ENCODE measurements at regions not wholly inside any gene's neighbourhood (a gene's known extent, or its start where the extent isn't known, plus 50 kb on each side); places are given as distances from the start of the nearest gene placed in this dataset.

DNA sequence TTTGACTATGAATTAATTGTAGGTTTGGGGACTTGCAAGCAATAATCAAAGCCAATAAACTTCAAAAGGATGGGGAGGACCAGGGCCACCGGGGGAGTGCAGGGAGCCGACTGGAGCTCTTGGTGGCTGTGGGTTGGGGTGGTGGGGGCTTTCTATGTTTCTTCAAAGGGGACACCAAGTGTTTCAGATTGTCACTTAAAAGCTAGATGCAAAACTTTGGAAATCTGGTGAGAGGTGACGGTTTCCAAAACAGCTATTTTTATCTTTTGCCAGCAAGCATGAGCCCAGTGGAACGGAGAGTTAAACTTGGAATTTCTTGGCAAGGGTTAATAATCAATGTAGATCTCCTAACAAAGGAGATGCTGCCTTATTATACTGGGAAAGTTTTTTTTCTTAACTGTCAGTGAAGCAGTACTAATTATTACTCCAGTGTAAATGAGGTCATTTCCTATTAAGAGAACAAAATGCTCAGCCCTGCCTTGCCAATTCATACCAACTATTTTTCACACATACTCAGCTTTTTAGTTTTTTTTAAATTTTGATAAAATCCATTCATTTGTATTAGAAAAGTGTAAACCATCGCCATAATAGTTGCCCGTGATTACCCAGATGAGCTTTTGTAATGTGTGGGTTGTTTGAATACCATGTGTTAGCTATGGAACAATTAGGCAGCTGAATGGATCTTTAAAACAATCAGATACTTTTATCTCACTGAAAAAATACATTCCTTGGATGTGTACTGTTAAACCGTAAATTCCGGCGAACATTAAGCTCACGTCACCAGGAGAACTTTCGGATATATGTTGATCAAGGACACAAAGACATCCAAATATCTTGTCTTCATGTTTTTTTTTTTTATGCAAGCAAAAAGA, 95.9 kb upstream of the ZNF536 start:
- in situ Hi-C loops (cut with MboI; ENCODE audit: low sequenced_read_pairs, unreplicated experiment), result no loop called here
- TF ChIP-seq, protein P1, sequence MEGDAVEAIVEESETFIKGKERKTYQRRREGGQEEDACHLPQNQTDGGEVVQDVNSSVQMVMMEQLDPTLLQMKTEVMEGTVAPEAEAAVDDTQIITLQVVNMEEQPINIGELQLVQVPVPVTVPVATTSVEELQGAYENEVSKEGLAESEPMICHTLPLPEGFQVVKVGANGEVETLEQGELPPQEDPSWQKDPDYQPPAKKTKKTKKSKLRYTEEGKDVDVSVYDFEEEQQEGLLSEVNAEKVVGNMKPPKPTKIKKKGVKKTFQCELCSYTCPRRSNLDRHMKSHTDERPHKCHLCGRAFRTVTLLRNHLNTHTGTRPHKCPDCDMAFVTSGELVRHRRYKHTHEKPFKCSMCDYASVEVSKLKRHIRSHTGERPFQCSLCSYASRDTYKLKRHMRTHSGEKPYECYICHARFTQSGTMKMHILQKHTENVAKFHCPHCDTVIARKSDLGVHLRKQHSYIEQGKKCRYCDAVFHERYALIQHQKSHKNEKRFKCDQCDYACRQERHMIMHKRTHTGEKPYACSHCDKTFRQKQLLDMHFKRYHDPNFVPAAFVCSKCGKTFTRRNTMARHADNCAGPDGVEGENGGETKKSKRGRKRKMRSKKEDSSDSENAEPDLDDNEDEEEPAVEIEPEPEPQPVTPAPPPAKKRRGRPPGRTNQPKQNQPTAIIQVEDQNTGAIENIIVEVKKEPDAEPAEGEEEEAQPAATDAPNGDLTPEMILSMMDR (IDR thresholded peaks at IDR 0.05; ENCODE audit: borderline replicate concordance, control extremely low read depth, extremely low read depth, insufficient read depth, missing control alignments), result no peak
- no peak for DNase-seq (ENCODE audit: low spot score)

DNA sequence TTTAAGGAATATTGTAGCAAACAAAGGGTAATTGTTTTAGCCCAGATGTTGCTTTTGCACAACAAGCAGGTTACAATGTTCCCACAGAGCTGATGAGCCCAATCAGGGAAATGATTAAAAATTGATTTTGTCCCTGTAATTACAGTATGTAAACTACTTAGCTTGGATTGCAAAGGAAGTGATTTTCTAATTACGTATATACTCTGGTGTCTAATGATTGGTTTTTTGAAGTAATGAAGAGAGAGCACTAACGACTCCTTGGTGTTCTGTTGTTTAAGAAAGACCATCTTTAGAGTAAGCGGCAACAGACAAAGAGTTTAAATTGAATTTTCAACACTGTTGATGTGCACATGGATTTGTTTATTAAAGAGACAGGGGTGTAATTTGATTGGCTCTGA, 95.3 kb upstream of the ZNF536 start:
- in situ Hi-C loops (cut with MboI; ENCODE audit: low sequenced_read_pairs, unreplicated experiment), result no loop called here
- TF ChIP-seq, protein P1 (IDR thresholded peaks at IDR 0.05; ENCODE audit: borderline replicate concordance, control extremely low read depth, extremely low read depth, insufficient read depth, missing control alignments), result no peak

DNA sequence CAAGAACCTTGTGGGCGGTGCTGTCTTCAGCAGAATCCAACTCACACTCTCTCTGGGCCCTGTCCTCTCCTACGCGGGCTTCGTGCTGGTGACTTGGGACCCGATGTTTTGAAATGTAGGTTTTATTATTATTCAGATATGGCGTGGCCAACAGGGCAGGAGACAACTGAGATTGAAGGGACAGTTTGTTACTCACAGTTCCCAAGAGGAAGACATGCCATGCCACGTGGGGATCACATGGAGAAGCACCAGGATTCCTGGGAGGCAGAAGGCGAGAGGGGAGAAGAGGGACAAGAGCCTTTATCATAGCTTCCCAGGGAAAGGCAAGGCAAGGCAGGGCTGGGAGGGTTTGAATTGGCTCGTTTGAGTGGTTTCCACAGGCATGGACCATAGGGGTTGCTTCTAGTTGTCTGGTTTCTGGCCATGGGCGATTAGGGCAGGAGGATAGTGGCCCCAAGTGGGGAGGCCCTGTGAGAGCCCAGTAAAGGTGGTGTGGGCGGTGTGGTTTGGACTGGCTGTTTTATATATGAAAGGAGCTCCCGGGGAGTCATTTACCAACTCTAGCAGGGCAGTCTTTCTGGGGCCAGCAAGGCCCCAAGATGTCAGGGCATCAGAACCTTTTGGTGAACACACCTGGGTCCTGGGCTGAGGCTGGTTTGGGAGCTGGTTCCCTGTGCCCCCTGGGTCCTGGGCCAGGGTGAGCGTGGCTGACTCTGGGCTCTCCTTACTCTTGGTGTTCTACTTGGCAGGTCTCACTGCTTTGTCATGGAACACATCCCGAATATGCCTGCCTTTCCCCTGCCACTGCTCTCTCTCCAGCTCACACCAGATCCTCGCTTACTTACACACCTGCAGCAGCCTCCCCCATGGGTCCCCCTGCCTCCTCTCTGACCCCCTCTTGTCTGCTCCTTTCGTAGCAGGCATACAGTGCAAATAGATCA, 94.0 kb upstream of the ZNF536 start:
- in situ Hi-C loops (cut with MboI; ENCODE audit: low sequenced_read_pairs, unreplicated experiment), result no loop called here
- TF ChIP-seq, protein P1 (IDR thresholded peaks at IDR 0.05; ENCODE audit: borderline replicate concordance, control extremely low read depth, extremely low read depth, insufficient read depth, missing control alignments), result no peak
- DNase-seq (ENCODE audit: low spot score), result no peak

More for the DNA sequence above, 95.3 kb upstream of the ZNF536 start:
- DNase-seq (ENCODE audit: low spot score), result no peak

DNA sequence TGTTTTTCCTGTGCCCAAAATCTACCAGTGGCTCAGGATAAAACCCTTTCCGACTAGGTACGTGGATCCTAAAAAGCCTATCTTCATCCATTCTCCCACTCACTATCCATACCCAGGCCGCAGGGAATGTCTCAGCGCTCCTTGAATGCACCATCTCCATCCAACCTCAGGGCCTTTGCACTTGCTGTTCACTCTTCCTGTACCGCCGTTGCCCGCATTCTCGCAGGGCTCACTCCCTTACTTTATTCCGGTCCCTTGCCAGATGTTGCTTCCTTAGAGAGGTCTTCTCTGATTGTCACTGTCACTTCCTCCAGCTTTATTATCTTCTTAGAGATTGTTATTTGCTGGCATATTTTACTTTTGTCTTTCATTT, 93.3 kb upstream of the ZNF536 start:
- DNase-seq (ENCODE audit: low spot score), result no peak
- TF ChIP-seq, protein P1 (IDR thresholded peaks at IDR 0.05; ENCODE audit: borderline replicate concordance, control extremely low read depth, extremely low read depth, insufficient read depth, missing control alignments), result no peak
- in situ Hi-C loops (cut with MboI; ENCODE audit: low sequenced_read_pairs, unreplicated experiment), result no loop called here

DNA sequence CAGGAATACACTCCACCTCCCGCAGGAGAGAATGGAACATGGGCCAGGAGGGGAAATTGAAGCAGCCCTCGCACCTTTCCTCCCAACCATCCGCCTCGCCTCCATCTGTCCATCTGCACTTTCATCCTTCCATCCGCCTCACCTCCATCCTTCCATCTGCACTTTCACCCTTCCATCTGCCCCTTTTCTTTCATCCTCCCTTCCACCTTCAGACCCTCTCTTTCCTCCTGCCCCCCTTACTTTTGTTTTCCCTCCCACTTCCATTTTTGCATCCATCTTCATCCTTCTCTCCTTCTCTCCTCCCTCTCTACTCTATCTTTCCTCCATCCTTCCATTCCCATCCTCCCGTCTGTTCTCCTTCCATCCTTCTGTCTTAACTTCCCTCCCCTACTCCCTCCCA, 92.2 kb upstream of the ZNF536 start:
- in situ Hi-C loops (cut with MboI; ENCODE audit: low sequenced_read_pairs, unreplicated experiment), result no loop called here
- TF ChIP-seq, protein P1 (IDR thresholded peaks at IDR 0.05; ENCODE audit: borderline replicate concordance, control extremely low read depth, extremely low read depth, insufficient read depth, missing control alignments), result no peak
- no peak for DNase-seq (ENCODE audit: low spot score)

DNA sequence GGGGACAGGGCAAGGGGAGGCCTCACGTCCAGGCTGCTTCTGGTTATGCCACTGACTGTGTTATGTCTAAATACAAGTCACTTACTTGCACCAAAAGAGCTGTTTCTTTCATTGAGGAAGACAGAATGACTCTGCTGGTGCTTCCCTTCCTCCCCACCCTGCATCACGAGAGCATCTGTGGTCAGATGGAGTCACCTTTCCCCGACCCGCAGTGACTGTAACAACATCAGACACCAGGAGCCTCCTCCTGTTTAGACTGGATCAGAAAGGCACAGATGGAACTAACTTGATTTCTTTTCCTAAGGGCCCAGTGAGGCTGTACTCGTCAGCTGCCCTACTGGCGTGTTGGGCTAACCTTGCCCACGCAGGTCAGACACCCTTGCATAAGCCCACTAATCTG, 90.3 kb upstream of the ZNF536 start:
- in situ Hi-C loops (cut with MboI; ENCODE audit: low sequenced_read_pairs, unreplicated experiment), result no loop called here
- no peak for DNase-seq (ENCODE audit: low spot score)
- TF ChIP-seq, protein P1 (IDR thresholded peaks at IDR 0.05; ENCODE audit: borderline replicate concordance, control extremely low read depth, extremely low read depth, insufficient read depth, missing control alignments), result no peak
